ENCODE measurements at regions not wholly inside any gene's neighbourhood (a gene's known extent, or its start where the extent isn't known, plus 50 kb on each side); places are given as distances from the start of the nearest gene placed in this dataset.

- Histone ChIP-seq H3K4me1 (no peaks in the 10 kb centered on the region), H3K4me3 (no peak overlapping the region), H3K9me3 (no peaks in the 10 kb centered on the region), H3K27ac (no peak overlapping the region), H3K36me3 (no peaks in the 10 kb centered on the region), H3K27me3 (ENCODE audit: low read depth) (no peaks in the 10 kb centered on the region)
- no peak for TF ChIP-seq CTCF (IDR thresholded peaks at IDR 0.05)
- ATAC-seq: no peak
- DNase-seq: no peak
- intact Hi-C loops (cut with DNase I): no loop called here
These were observed 182.4 kb upstream of the DPH6 start for GRCh38 chr15:35728219-35728940.

GRCh38 chr15:35736150-35736549 lies 190.2 kb upstream of the DPH6 start:
- intact Hi-C loops (cut with DNase I): no loop called here
- H3K4me3 ChIP-seq: no peak overlapping the region
- no peak overlapping the region for H3K27ac ChIP-seq
- DNase-seq (no peak), ATAC-seq (no peak)
- TF ChIP-seq CTCF (IDR thresholded peaks at IDR 0.05): no peak
- no peaks in the 10 kb centered on the region for H3K27me3 ChIP-seq (ENCODE audit: low read depth)
- no peaks in the 10 kb centered on the region for H3K4me1 ChIP-seq
- H3K9me3 ChIP-seq: no peaks in the 10 kb centered on the region
- no peaks in the 10 kb centered on the region for H3K36me3 ChIP-seq

- TF ChIP-seq CTCF (IDR thresholded peaks at IDR 0.05): no peak
- DNase-seq (no peak), ATAC-seq (no peak)
- no peak overlapping the region for H3K4me3 ChIP-seq
- no peaks in the 10 kb centered on the region for H3K36me3 ChIP-seq
- intact Hi-C loops (cut with DNase I): no loop called here
- H3K9me3 ChIP-seq: no peaks in the 10 kb centered on the region
- no peaks in the 10 kb centered on the region for H3K4me1 ChIP-seq
- H3K27ac ChIP-seq: no peak overlapping the region
- H3K27me3 ChIP-seq (ENCODE audit: low read depth): no peaks in the 10 kb centered on the region
These were observed 191.5 kb upstream of the DPH6 start for GRCh38 chr15:35737441-35737840.

GRCh38 chr15:35738370-35738769 lies 192.4 kb upstream of the DPH6 start:
- H3K36me3 ChIP-seq: no peaks in the 10 kb centered on the region
- H3K27ac ChIP-seq: no peak overlapping the region
- intact Hi-C loops (cut with DNase I): no loop called here
- ATAC-seq (no peak), DNase-seq (no peak)
- H3K4me3 ChIP-seq: no peak overlapping the region
- H3K4me1 ChIP-seq: no peaks in the 10 kb centered on the region
- no peaks in the 10 kb centered on the region for H3K27me3 ChIP-seq (ENCODE audit: low read depth)
- TF ChIP-seq CTCF (IDR thresholded peaks at IDR 0.05): no peak
- H3K9me3 ChIP-seq: no peaks in the 10 kb centered on the region

GRCh38 chr15:35740761-35741160 lies 194.8 kb upstream of the DPH6 start:
- intact Hi-C loops (cut with DNase I): no loop called here
- no peak for ATAC-seq
- H3K9me3 ChIP-seq: no peaks in the 10 kb centered on the region

More at GRCh38 chr15:35740761-35741160, 194.8 kb upstream of the DPH6 start:
- no peaks in the 10 kb centered on the region for H3K27me3 ChIP-seq (ENCODE audit: low read depth)
- H3K36me3 ChIP-seq: no peaks in the 10 kb centered on the region
- no peak for TF ChIP-seq CTCF (IDR thresholded peaks at IDR 0.05)
- no peak overlapping the region for H3K27ac ChIP-seq
- no peak overlapping the region for H3K4me3 ChIP-seq
- H3K4me1 ChIP-seq: no peaks in the 10 kb centered on the region
- DNase-seq: no peak
